Neutrophil (primary cell): ENCODE measurements at regions not wholly inside any gene's neighbourhood (a gene's known extent, or its start where the extent isn't known, plus 50 kb on each side); places are given as distances from the start of the nearest gene placed in this dataset.
"Not testable (repeated sequence)": the region's sequence is repeated elsewhere in the genome, so short reads cannot be mapped to it uniquely, and the experiment has no call there.

Experiments used
- H3K27ac ChIP-seq: fragments of 200-600 bp; sonication (generic); 2 replicates; pipeline ENCODE4 v1.5.1; 2016; ENCODE audit warnings: mild to moderate bottlenecking, moderate library complexity
- H3K27me3 ChIP-seq: fragments of 200-600 bp; sonication (generic); 2 replicates; pipeline ENCODE4 v1.6.0; 2016; ENCODE audit warnings: mild to moderate bottlenecking
- H3K36me3 ChIP-seq: fragments of 200-600 bp; sonication (generic); 2 replicates; pipeline ENCODE4 v1.5.1; 2017
- H3K4me1 ChIP-seq, 2 experiments: fragments of 200-600 bp in 1 of 2; sonication (generic) in 1 of 2; 1 replicate in 1 of 2; 2 replicates in 1 of 2; pipeline versions ENCODE4 v1.5.1 to v1.6.1; 2013 to 2016; ENCODE audit warnings: low read depth in 1 of 2, low read length in 1 of 2, mild to moderate bottlenecking in 1 of 2, moderate library complexity in 1 of 2; ENCODE audit not compliant: control insufficient read depth in 1 of 2, insufficient read depth in 1 of 2
- H3K4me3 ChIP-seq, 2 experiments: fragments of 200-600 bp in 1 of 2; sonication (generic) in 1 of 2; 1 replicate in 1 of 2; 2 replicates in 1 of 2; pipeline ENCODE4 v1.5.1; 2013 to 2016; ENCODE audit warnings: low read depth in 1 of 2, low read length in 1 of 2, mild to moderate bottlenecking in 1 of 2, moderate library complexity in 1 of 2
- H3K9me3 ChIP-seq: fragments of 200-600 bp; sonication (generic); 2 replicates; pipeline ENCODE4 v1.5.1; 2016
- TF ChIP-seq, protein P1 (sequence below): fragments of 200-600 bp; sonication (generic); IDR thresholded peaks from 2 replicates; pipeline ENCODE4 v1.5.1; 2016; ENCODE audit warnings: antibody characterized with exemption

GRCh38 chr2:59333007-59333406 lies 1091.9 kb upstream of the FANCL start:
- Histone ChIP-seq H3K36me3 (no peaks in the 10 kb centered on the region), H3K9me3 (no peaks in the 10 kb centered on the region), H3K27me3 (no peaks in the 10 kb centered on the region), H3K4me3 (no peak overlapping the region), H3K27ac (no peak overlapping the region), H3K4me1 (no peaks in the 10 kb centered on the region)
- TF ChIP-seq, protein P1, sequence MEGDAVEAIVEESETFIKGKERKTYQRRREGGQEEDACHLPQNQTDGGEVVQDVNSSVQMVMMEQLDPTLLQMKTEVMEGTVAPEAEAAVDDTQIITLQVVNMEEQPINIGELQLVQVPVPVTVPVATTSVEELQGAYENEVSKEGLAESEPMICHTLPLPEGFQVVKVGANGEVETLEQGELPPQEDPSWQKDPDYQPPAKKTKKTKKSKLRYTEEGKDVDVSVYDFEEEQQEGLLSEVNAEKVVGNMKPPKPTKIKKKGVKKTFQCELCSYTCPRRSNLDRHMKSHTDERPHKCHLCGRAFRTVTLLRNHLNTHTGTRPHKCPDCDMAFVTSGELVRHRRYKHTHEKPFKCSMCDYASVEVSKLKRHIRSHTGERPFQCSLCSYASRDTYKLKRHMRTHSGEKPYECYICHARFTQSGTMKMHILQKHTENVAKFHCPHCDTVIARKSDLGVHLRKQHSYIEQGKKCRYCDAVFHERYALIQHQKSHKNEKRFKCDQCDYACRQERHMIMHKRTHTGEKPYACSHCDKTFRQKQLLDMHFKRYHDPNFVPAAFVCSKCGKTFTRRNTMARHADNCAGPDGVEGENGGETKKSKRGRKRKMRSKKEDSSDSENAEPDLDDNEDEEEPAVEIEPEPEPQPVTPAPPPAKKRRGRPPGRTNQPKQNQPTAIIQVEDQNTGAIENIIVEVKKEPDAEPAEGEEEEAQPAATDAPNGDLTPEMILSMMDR, result no peak

GRCh38 chr2:59326581-59327365 lies 1085.6 kb upstream of the FANCL start:
- H3K27ac ChIP-seq, H3K36me3 ChIP-seq, H3K27me3 ChIP-seq, H3K9me3 ChIP-seq, H3K4me1 ChIP-seq, H3K4me3 ChIP-seq: not testable (repeated sequence)

DNA sequence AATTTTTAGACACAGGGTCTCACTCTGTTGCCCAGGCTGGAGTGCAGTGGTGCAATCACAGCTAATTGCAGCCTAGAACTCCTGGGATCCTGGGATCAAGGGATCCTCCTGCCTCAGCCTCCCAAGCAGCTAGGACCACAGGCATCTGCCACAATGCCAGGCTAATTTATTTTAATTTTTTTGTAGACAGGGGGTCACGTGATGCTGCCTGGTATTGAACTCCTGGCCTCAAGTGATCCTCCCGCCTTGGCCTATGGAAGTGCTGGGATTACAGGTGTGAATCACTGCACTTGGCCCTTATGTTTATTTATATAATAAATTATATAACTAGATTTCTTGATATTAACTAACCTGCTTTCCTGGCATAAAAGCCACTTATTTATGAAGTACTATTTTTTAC lies 1081.7 kb upstream of the FANCL start:
- H3K4me1 ChIP-seq, result no peaks in the 10 kb centered on the region
- no peaks in the 10 kb centered on the region for H3K9me3 ChIP-seq
- H3K27ac ChIP-seq, result no peak overlapping the region
- TF ChIP-seq, protein P1, result no peak
- no peaks in the 10 kb centered on the region for H3K36me3 ChIP-seq
- no peak overlapping the region for H3K4me3 ChIP-seq
- H3K27me3 ChIP-seq, result no peaks in the 10 kb centered on the region

- Histone ChIP-seq H3K27ac (no peak overlapping the region), H3K36me3 (no peaks in the 10 kb centered on the region), H3K9me3 (no peaks in the 10 kb centered on the region), H3K27me3 (no peaks in the 10 kb centered on the region), H3K4me1 (no peaks in the 10 kb centered on the region), H3K4me3 (no peak overlapping the region)
- TF ChIP-seq, protein P1, result no peak
These were observed 1080.9 kb upstream of the FANCL start for GRCh38 chr2:59322005-59322404.

DNA sequence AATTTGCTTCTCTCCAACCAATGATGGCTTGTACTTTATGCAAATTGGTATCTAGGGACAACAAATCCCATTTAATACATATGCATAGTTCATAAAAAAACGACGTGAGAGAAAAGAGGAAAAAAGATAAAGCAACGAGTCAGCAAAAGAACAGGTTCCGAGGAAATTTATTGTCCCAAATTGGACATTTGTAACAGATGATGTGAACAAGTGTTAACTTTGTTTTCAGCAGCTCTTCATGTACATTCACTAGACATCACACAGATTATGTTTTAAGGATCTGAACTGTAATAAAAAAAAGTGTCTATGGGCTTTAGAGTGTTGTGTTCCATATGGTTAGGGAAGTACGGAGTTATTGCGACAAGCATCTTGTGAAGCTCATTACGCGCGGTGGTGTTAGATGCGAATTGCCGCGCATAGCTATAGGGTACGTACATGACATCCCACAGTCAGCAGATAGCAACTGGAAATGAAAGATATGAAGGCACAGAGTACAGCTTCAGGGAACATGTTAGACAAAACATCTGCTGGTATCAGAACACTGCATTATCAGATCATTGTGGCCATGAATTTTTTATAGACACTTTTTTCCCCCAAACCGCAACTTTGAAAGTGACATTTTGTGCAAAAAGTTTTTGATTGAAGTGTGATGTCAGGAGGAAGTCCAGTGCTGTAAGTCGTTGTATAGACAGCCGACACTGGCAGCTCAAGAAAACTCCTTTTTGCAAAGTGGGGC lies 1073.1 kb upstream of the FANCL start:
- Histone ChIP-seq H3K4me1 (no peaks in the 10 kb centered on the region), H3K27ac (no peak overlapping the region), H3K27me3 (no peaks in the 10 kb centered on the region), H3K36me3 (no peaks in the 10 kb centered on the region), H3K4me3 (no peak overlapping the region), H3K9me3 (no peaks in the 10 kb centered on the region)
- TF ChIP-seq, protein P1, result no peak
